Dendritic cell treated with granulocyte-macrophage colony-stimulating factor and Interleukin-4, amounts not matched to agents 40 ng/mL and 50 ng/mL, for 4 days (primary cell): ENCODE measurements at regions not wholly inside any gene's neighbourhood (a gene's known extent, or its start where the extent isn't known, plus 50 kb on each side); places are given as distances from the start of the nearest gene placed in this dataset.

Source experiments
- H3K27ac Mint-ChIP-seq: one replicate; pipeline ENCODE4 v1.8.0; 2022; ENCODE audit warnings: mild to moderate bottlenecking, mixed read lengths
- H3K27me3 Mint-ChIP-seq: one replicate; pipeline ENCODE4 v1.8.0; 2022; ENCODE audit warnings: mild to moderate bottlenecking, mixed read lengths
- H3K36me3 Mint-ChIP-seq: one replicate; pipeline ENCODE4 v1.8.0; 2022; ENCODE audit warnings: low read depth, mixed read lengths
- H3K4me1 Mint-ChIP-seq: one replicate; pipeline ENCODE4 v1.8.0; 2022; ENCODE audit warnings: low read depth, mixed read lengths
- H3K4me3 Mint-ChIP-seq: one replicate; pipeline ENCODE4 v1.8.0; 2022; ENCODE audit warnings: mild to moderate bottlenecking, moderate library complexity, mixed read lengths
- H3K9me3 Mint-ChIP-seq: one replicate; pipeline ENCODE4 v1.8.0; 2022; ENCODE audit warnings: mixed read lengths
- intact Hi-C: fragments of 100-400 bp; cut with micrococcal nuclease; formaldehyde crosslinking; loops from one replicate; pipeline ENCODE4 v1.15.0; 2022

- H3K4me3 Mint-ChIP-seq = no peak overlapping the region
- intact Hi-C loops = no loop called here
- H3K36me3 Mint-ChIP-seq = no peaks in the 10 kb centered on the region
- H3K4me1 Mint-ChIP-seq = peaks cover 4% of the 10 kb centered on the region
- no peak overlapping the region for H3K27ac Mint-ChIP-seq
- H3K27me3 Mint-ChIP-seq = peaks cover 26% of the 10 kb centered on the region
- no peaks in the 10 kb centered on the region for H3K9me3 Mint-ChIP-seq
Observed at GRCh38 chr3:14337828-14338227, 64.6 kb upstream of the SLC6A6 start.

GRCh38 chr3:14338242-14338641 is 64.2 kb upstream of the SLC6A6 start:
- Mint-ChIP-seq H3K4me3 (no peak overlapping the region), H3K4me1 (peaks cover 4% of the 10 kb centered on the region), H3K27ac (no peak overlapping the region), H3K27me3 (peaks cover 26% of the 10 kb centered on the region), H3K36me3 (no peaks in the 10 kb centered on the region), H3K9me3 (no peaks in the 10 kb centered on the region)
- intact Hi-C loops = no loop called here

GRCh38 chr3:14338898-14339458 is 63.4 kb upstream of the SLC6A6 start:
- no peak overlapping the region for H3K4me3 Mint-ChIP-seq
- no peaks in the 10 kb centered on the region for H3K9me3 Mint-ChIP-seq
- intact Hi-C loops = no loop called here
- no peaks in the 10 kb centered on the region for H3K36me3 Mint-ChIP-seq
- H3K27ac Mint-ChIP-seq = no peak overlapping the region
- H3K4me1 Mint-ChIP-seq = peaks cover 4% of the 10 kb centered on the region
- peaks cover 26% of the 10 kb centered on the region for H3K27me3 Mint-ChIP-seq

GRCh38 chr3:14340960-14341708 is 61.3 kb upstream of the SLC6A6 start:
- Mint-ChIP-seq H3K27ac (no peak overlapping the region), H3K4me1 (peaks cover 4% of the 10 kb centered on the region), H3K4me3 (no peak overlapping the region), H3K9me3 (no peaks in the 10 kb centered on the region), H3K36me3 (no peaks in the 10 kb centered on the region), H3K27me3 (peaks cover 30% of the 10 kb centered on the region)
- intact Hi-C loops = no loop called here

- no peaks in the 10 kb centered on the region for H3K36me3 Mint-ChIP-seq
Observed at GRCh38 chr3:14343338-14344112, 58.9 kb upstream of the SLC6A6 start.

GRCh38 chr3:14344351-14344750 is 58.1 kb upstream of the SLC6A6 start:
- no peaks in the 10 kb centered on the region for H3K4me1 Mint-ChIP-seq
- no peaks in the 10 kb centered on the region for H3K36me3 Mint-ChIP-seq
- H3K27me3 Mint-ChIP-seq = peaks cover 27% of the 10 kb centered on the region
- no peak overlapping the region for H3K4me3 Mint-ChIP-seq
- H3K27ac Mint-ChIP-seq = no peak overlapping the region
- no peaks in the 10 kb centered on the region for H3K9me3 Mint-ChIP-seq
- intact Hi-C loops = no loop called here

More at GRCh38 chr3:14343338-14344112, 58.9 kb upstream of the SLC6A6 start:
- Mint-ChIP-seq H3K4me1 (no peaks in the 10 kb centered on the region), H3K4me3 (no peak overlapping the region), H3K9me3 (no peaks in the 10 kb centered on the region), H3K27me3 (peaks cover 24% of the 10 kb centered on the region), H3K27ac (no peak overlapping the region)
- intact Hi-C loops = no loop called here

- no peak overlapping the region for H3K4me3 Mint-ChIP-seq
- H3K4me1 Mint-ChIP-seq = no peaks in the 10 kb centered on the region
- no peaks in the 10 kb centered on the region for H3K9me3 Mint-ChIP-seq
- peaks cover 28% of the 10 kb centered on the region for H3K27me3 Mint-ChIP-seq
- no peaks in the 10 kb centered on the region for H3K36me3 Mint-ChIP-seq
- intact Hi-C loops = no loop called here
- H3K27ac Mint-ChIP-seq = no peak overlapping the region
Observed at GRCh38 chr3:14345496-14346150, 56.8 kb upstream of the SLC6A6 start.

- Mint-ChIP-seq H3K4me1 (no peaks in the 10 kb centered on the region), H3K4me3 (no peak overlapping the region), H3K9me3 (no peaks in the 10 kb centered on the region), H3K36me3 (no peaks in the 10 kb centered on the region), H3K27me3 (peaks cover 29% of the 10 kb centered on the region), H3K27ac (no peak overlapping the region)
- intact Hi-C loops = no loop called here
Observed at GRCh38 chr3:14346191-14346590, 56.2 kb upstream of the SLC6A6 start.

- H3K27me3 Mint-ChIP-seq = peaks cover 33% of the 10 kb centered on the region
- no peaks in the 10 kb centered on the region for H3K4me1 Mint-ChIP-seq
- H3K36me3 Mint-ChIP-seq = no peaks in the 10 kb centered on the region
- no peaks in the 10 kb centered on the region for H3K9me3 Mint-ChIP-seq
- H3K4me3 Mint-ChIP-seq = no peak overlapping the region
- intact Hi-C loops = no loop called here
- H3K27ac Mint-ChIP-seq = no peak overlapping the region
Observed at GRCh38 chr3:14346642-14347041, 55.8 kb upstream of the SLC6A6 start.

- no peaks in the 10 kb centered on the region for H3K36me3 Mint-ChIP-seq
- H3K27ac Mint-ChIP-seq = no peak overlapping the region
- peaks cover 33% of the 10 kb centered on the region for H3K27me3 Mint-ChIP-seq
- H3K9me3 Mint-ChIP-seq = no peaks in the 10 kb centered on the region
- H3K4me1 Mint-ChIP-seq = no peaks in the 10 kb centered on the region
- H3K4me3 Mint-ChIP-seq = no peak overlapping the region
- intact Hi-C loops = no loop called here
Observed at GRCh38 chr3:14347110-14347509, 55.3 kb upstream of the SLC6A6 start.

GRCh38 chr3:14351617-14352001 is 50.8 kb upstream of the SLC6A6 start:
- Mint-ChIP-seq H3K27ac (no peak overlapping the region), H3K4me3 (no peak overlapping the region), H3K27me3 (peaks cover 19% of the 10 kb centered on the region), H3K9me3 (no peaks in the 10 kb centered on the region), H3K36me3 (no peaks in the 10 kb centered on the region), H3K4me1 (peaks cover 8% of the 10 kb centered on the region)
- intact Hi-C loops = no loop called here

- H3K4me3 Mint-ChIP-seq = no peak overlapping the region
- peaks cover 14% of the 10 kb centered on the region for H3K27me3 Mint-ChIP-seq
- H3K27ac Mint-ChIP-seq = no peak overlapping the region
- intact Hi-C loops = no loop called here
- H3K4me1 Mint-ChIP-seq = peaks cover 8% of the 10 kb centered on the region
- H3K36me3 Mint-ChIP-seq = no peaks in the 10 kb centered on the region
- no peaks in the 10 kb centered on the region for H3K9me3 Mint-ChIP-seq
Observed at GRCh38 chr3:14352002-14352627, 50.3 kb upstream of the SLC6A6 start.
